ENCODE measurements at regions not wholly inside any gene's neighbourhood (a gene's known extent, or its start where the extent isn't known, plus 50 kb on each side); places are given as distances from the start of the nearest gene placed in this dataset.

DNA sequence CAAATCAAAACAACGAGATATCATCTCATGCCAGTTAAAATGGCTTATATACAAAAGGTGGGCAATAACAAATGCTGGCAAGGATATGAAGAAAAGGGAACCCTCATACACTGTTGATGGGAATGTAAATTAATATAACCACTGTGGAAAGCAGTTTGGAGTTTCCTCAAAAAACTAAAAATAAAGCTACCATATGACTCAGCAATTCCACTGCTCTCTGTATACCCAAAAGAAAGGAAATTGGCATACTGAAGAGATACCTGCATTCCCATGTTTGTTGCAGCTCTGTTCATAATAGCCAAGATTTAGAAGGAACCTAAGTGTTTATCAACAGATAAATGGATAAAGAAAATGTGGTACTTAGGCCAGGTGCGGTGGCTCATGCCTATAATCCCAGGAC is 124.8 kb downstream of the MSTN start:
- H3K9me3 Mint-ChIP-seq = peaks cover 0 to 24% (median 2%) of the 10 kb centered on the region in 3 donors

DNA sequence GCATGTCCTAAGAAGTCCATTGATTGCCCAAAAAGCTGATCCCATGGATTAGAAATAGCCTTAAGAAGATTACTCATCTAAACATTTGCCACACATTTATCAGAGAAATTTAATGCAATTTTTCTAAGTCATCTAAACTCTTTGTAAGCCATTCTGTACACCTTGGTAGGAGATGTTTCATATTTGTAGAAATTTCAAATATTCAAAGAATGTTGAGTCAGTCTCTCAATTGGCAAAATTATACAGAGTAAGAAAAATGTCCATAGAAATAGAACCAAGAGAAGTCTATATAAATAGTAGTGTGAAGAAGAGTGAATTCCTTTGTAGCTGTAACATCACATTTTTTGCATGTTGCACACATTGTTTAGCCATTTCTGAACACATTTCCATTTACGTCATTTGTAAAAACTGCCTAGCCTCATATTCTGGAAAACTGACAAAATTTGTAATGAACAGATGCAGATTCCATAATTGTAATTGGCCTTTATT is 128.6 kb downstream of the MSTN start:
- Mint-ChIP-seq H3K27ac (no peak overlapping the region), H3K4me3 (no peak overlapping the region), H3K36me3 (peaks cover 4% of the 10 kb centered on the region), H3K27me3 (no peaks in the 10 kb centered on the region), H3K4me1 (no peaks in the 10 kb centered on the region), H3K9me3 (peaks cover 0 to 6% (median 0%) of the 10 kb centered on the region in 3 donors)

More for the DNA sequence above, 124.8 kb downstream of the MSTN start:
- no peak overlapping the region for H3K27ac Mint-ChIP-seq
- H3K27me3 Mint-ChIP-seq = no peaks in the 10 kb centered on the region
- peaks cover 3% of the 10 kb centered on the region for H3K36me3 Mint-ChIP-seq
- no peaks in the 10 kb centered on the region for H3K4me1 Mint-ChIP-seq
- no peak overlapping the region for H3K4me3 Mint-ChIP-seq

GRCh38 chr2:189933041-189933440 is 129.5 kb downstream of the MSTN start:
- Mint-ChIP-seq H3K4me3 (no peak overlapping the region), H3K27me3 (no peaks in the 10 kb centered on the region), H3K9me3 (peaks cover 0 to 6% (median 0%) of the 10 kb centered on the region in 3 donors), H3K27ac (no peak overlapping the region), H3K36me3 (peaks cover 5% of the 10 kb centered on the region), H3K4me1 (no peaks in the 10 kb centered on the region)

- no peak overlapping the region for H3K4me3 Mint-ChIP-seq
- no peaks in the 10 kb centered on the region for H3K4me1 Mint-ChIP-seq
- peaks cover 0 to 6% (median 0%) of the 10 kb centered on the region in 3 donors for H3K9me3 Mint-ChIP-seq
- H3K27ac Mint-ChIP-seq = no peak overlapping the region
- peaks cover 2% of the 10 kb centered on the region for H3K36me3 Mint-ChIP-seq
- H3K27me3 Mint-ChIP-seq = peaks cover 6% of the 10 kb centered on the region
Measured at GRCh38 chr2:189927823-189928222, 134.7 kb downstream of the MSTN start.
